ENCODE measurements at regions not wholly inside any gene's neighbourhood (a gene's known extent, or its start where the extent isn't known, plus 50 kb on each side); places are given as distances from the start of the nearest gene placed in this dataset.
"Not testable (repeated sequence)": the region's sequence is repeated elsewhere in the genome, so short reads cannot be mapped to it uniquely, and the experiment has no call there.

DNA sequence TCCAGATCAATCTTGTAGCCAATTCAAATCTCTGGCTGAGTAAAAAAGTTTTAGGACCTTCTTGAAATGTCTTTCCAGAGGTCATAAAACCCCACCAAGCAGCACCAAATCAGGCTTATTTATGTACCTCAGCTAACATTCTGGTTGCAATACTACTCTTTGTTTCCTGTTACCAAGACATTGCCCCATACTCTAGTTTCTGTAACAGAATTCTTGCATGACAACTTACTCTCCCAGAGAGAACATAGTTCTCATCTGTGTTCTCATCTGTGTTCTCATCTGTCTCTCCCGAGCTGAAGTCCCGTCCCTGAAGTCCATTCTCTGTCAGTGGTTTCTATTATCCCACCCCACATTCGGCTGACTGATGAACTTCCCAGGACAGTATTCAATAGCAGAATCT, 1285.1 kb downstream of the XPNPEP1 start:
- DNase-seq, result no peak

DNA sequence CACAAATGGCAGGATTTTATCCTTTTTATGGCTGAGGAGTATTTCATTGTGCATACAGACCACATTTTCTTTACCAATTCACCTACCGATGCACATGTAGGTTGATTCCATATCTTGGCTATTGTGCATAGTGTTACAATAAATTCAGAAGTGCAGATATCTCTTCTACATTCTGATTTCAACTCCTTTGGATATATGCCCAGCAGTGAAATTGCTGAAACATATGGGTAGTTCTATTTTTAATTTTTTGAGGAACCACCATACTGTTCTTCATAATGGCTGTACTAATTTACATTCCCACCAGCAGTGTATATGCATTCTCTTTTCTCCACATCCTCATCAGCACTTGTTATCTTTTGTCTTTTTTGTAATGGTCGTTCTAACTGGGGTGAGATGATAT, 1290.3 kb downstream of the XPNPEP1 start:
- no peak for DNase-seq

DNA sequence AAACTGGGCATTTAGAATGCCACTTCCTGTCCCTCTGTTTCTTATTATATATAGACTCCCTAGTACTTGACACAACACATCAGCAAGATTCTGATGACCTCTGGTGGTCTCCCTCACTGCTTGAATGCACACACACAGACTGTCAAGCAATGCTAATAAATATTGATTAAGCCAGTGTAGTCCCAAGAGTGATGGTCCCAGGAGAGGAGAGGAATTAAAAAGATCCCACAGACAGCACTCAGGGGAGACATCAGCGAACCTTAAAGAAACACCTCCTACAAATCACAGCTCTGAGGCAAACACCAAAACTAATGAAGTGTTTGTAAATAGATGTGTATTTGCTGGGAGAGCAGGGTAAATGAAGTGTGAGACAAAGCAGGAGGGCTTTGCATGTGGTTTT, 1291.2 kb downstream of the XPNPEP1 start:
- DNase-seq, result no peak

DNA sequence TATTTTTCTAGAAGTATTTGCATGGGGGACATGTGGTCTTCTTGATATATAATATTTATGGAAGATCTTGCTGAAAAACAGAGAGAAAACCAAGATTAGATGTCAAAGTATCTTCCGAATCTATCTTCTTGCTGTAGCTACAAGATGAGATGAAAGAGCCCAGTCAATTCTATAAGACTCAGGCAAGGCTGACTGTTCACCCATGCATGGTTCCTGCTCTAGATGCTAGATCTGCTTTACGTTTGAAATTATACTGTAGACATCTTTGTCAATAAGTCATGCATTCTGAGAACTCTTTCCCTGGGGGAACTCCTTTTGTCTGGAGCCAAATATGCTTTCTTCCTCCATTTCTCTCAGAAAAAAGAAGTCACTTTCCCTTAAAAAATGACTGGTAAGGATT, 1292.0 kb downstream of the XPNPEP1 start:
- no peak for DNase-seq

GRCh38 chr10:108629834-108630233, 1293.5 kb downstream of the XPNPEP1 start:
- no peak for DNase-seq

GRCh38 chr10:108624052-108624451, 1299.3 kb downstream of the XPNPEP1 start:
- no peak for DNase-seq

DNA sequence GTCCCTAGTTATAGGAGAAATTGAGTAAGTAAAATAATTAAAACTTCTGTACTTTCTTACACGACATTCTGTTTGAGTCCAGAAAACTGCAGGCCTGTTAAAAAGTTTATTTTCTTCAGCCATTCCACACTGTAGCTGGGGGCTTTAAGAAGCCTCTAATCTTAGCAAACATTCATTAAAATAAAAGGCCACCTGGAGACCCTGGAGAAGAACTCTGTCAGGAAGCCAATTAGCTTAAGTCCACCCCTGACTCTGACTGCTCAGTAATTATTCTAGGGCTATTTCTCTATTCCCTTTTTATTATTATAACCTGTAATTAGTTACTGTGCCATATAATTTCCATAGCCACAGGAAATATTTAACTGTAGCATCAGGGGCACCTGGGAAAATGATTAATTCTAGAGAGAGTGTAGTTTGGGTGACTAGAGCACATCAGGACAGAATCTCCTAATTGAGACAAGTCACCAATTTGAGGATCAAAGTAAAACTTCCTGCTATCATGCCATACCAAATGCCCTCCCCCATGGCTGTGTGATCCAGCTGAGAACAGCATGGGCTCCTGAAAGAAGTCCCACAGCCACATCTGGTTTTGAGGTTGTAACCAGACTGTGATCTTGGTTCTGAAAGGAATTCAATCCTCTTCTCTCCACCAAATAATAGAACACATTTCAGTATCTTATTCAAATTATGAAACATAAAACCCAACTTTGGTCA, 1302.3 kb downstream of the XPNPEP1 start:
- DNase-seq, result peak in 1 of 3 experiments; percentile 42

GRCh38 chr10:108616559-108617285, 1306.6 kb downstream of the XPNPEP1 start:
- no peak for DNase-seq

DNA sequence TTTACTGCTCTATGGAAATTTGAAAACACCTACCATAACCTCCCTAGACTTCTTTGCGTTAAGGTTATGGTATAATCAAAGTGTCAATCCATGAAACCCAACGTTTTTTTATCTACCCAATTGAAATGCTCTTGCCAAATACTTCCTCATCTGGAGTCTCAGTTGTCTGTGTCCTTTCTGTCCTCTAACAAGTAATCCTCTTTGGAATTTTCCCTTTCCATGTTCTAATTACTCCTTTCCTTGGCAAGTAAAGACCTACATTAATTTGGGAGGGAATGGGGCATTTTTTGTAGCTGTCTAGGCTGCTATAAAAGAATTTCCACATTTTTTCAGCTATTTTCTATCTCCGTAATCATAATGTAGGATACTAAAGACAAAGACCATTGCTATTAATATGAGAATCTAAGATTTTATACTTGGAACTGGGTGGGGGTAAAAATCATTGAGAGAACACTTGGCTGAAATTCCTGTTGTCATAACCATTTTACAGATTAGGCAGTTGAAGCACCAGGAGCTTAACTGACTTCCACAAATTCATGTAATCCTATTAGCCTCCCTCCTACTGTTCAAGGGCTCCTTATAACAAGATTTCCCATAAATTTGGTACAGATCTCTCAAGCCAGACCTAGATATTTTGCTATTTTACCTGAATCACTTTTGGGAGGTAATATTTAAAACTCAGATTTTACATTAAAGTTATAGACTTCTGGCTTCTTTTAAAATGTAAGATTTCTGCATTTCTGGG, 1307.6 kb downstream of the XPNPEP1 start:
- no peak for DNase-seq

DNA sequence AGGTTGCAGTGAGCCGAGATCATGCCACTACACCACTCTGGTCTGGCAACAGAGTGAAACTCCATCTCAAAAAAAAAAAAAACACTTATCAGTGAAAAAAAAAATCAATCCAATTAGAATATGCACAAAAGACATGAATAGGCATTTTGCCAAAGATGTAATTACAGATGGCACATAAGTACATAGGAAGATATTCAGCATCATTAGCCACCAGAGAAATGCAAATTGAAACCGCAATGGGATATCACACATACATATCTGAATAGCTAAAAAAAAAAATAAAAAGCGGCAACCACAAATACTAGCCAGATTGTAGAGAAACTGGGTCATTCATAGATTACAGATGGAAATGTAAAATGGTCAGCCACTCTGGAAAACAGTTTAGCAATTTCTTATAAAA, 1310.8 kb downstream of the XPNPEP1 start:
- no peak for DNase-seq

DNA sequence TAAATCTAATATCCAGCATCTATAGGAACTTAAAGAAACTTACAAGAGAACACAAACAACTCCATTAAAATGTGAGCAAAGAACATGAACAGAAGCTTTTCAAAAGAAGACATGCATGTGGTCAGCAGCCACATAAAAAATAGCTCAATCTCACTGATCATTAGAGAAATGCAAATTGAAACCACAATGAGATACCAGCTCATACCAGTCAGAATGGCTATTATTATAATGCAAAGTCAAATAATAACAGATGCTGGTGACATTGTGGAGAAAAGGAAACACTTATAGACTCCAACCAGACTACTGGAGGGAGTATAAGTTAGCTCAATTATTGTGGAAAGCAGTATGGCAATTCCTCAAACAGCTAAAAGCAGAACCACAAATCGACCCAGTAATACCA, 1314.5 kb downstream of the XPNPEP1 start:
- no peak for DNase-seq

DNA sequence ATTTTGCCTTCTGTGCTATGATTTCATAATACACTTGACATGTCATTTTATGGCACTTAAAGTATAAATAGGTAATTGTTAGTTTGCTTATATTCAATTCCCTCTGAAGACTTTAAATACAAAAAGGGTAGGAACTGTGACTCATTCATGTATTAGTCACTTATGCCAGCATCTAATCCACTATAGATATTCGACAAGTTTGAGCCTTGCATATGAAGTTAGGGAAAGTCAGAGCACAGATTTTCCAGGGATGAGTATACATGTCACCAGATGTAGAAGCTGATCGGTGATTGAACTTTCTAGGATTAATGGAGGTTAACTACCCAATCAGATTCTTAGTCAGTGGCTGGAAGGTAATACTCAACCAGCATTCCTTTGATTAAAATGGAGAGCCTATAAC, 1321.5 kb downstream of the XPNPEP1 start:
- no peak for DNase-seq

DNA sequence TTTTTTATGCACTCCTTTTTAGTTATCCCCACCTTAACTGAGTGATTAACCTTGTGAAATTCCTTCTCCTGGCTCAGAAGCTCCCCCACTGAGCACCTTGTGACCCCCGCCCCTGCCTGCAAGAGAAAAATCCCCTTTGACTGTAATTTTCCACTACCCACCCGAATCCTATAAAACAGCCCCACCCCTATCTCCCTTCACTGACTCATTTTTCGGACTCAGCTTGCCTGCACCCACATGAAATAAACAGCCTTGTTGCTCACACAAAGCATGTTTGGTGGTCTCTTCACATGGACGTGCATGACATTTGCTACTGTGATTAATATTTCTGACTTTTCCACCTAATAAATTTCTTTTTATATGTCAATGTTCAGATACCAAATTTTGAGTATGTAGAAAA, 1322.8 kb downstream of the XPNPEP1 start:
- DNase-seq, result not testable (repeated sequence)

DNA sequence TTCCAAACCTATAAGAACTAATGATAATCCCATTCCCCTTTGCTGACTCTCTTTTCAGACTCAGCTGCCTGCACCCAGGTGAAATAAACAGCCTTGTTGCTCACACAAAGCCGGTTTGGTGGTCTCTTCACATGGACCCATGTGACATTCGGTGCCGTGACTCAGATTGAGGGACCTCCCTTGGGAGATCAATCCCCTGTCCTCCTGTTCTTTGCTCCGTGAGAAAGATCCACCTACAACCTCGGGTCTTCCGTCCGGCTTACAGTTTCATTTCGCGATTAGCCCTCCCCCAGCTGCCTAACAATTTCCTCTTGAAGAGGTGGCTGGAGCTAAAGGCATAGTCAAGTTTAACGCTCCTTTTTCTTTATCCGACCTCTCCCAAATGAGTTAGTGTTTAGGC, 1324.0 kb downstream of the XPNPEP1 start:
- not testable (repeated sequence) for DNase-seq

DNA sequence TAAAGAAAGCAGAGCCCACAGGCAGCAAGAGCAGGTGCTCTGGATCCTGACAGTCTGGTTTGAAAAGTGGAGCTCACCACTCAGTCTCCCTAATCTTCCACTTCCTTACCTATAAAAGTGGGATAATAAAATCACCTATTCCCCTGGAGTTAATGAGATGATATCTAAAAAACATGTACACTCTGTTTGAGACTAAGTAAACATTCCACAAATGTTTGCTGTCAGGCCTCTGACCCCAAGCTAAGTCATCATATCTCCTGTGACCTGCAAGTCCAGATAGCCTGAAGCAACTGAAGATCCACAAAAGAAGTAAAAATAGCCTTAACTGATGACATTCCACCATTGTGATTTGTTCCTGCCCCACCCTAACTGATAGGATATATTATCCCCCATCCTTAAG, 1324.5 kb downstream of the XPNPEP1 start:
- no peak for DNase-seq

DNA sequence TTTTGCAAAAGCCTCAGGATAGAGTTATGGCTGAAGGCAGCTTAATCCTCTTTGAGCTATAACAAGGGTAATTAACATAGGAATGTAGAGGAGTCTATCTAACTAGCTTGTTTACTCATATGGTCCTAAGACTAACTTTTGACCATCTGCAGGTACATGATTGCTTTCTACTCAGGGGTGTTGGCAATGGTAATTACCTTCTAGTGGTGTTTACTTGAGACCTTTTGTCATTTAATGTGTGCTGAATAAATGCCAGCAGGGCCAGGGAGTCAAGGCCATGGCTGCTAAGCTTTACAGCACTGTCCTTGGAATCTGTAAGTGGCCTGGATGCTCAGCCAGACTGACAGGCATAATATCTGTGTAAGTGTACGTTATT, 1325.0 kb downstream of the XPNPEP1 start:
- DNase-seq, result no peak

DNA sequence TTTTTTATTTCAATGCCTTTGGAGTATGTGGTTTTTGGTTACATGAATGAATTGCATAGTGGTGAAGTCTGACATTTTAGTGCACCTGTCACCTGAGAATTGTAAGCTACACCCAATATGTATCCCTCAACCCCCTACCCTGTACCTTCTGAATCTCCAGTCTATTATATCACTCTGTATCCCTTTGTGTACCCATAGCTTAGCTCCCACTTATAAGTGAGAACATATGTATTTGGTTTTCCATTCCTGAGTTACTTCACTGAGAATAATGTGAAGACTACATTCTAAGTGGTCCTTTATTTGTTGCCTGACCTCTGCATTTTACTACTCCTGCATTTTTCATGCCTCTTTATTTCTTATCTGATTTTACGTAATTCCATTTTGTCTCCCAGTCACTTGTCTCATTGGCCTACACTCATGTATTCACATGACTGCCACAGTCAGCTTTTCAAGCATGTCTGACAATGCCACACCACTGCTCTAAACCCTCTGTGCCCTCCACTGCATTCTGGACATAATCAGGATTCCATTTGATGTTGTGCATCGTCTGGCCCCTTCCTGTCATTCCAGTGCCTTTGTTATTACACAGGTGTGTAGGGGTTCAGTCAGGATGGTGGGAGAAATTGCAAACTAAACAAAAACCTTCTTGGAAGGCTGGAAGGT, 1325.5 kb downstream of the XPNPEP1 start:
- no peak for DNase-seq

DNA sequence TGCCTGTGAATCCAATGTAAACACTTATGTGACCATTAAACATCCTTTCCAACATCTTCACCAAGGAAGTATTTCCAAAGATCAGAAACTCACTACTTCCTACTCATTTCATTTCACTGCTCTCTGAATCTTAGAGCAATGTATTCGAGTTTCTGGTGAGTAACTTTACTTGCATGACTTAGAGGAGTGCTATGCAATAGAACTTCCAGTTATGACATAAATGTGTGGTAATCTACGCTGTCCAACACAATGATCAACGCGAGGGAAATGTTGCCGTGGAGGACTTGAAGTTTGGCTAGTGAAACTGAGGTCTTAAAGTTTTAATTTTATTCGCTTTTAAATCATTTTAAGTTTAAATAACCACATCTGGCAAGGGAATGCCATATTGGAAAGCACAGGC, 1326.3 kb downstream of the XPNPEP1 start:
- no peak for DNase-seq

DNA sequence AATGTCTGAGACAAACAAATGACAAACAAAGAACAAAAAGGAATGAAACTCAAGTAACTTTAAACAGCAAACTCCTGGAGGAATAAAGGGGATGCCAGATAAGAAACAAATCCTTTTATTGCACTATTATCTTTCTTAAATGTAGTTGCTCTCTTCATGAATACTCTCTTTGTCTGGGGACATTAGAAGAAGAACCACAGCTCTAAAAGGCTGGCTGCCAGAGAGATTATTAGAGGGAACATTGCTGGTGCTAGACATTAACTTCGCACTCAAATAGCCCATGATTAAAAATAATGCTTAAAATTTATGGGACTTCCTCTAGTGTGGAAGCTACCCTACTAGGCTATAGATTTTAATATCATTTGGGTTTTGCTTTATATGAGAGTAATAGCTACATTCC, 1330.4 kb downstream of the XPNPEP1 start:
- no peak for DNase-seq

DNA sequence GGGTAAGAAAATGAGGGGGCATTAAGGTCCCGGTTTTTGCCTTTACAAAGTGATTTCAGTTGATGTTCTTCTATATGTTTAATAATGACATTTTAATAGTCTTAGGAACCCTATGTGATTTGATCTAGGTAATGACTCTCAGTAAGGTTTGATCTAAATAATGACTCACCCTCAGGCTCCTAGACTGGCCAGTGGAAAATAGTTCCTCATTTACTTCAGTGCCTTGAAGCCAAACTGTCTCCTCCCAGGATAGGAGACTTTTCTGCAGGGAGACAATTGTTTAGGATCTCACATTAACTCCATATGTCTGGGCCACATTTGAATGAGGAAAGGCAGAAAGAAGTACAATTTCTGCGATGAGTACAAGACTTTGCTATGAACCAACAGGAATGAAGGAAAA, 1331.9 kb downstream of the XPNPEP1 start:
- DNase-seq, result no peak

DNA sequence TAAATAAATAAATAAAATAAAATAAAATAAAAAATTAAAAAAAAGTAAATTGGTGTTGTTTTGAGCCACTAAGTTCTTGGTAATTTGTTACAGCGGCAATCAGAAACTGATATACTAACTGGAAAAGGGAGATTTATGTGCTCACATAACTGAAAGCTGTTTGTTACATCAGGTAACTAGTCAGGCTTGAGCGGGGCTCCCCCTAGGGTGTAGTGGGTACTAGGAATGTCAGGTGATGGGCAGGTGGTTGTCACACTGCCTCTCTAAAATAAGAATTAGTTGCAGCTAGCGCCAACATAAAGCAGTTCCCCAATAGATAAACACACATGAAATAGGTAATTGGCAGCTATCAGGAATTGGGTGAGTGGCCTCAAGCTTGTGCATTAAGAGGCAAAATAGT, 1336.9 kb downstream of the XPNPEP1 start:
- no peak for DNase-seq

GRCh38 chr10:108583877-108584276, 1339.4 kb downstream of the XPNPEP1 start:
- no peak for DNase-seq

DNA sequence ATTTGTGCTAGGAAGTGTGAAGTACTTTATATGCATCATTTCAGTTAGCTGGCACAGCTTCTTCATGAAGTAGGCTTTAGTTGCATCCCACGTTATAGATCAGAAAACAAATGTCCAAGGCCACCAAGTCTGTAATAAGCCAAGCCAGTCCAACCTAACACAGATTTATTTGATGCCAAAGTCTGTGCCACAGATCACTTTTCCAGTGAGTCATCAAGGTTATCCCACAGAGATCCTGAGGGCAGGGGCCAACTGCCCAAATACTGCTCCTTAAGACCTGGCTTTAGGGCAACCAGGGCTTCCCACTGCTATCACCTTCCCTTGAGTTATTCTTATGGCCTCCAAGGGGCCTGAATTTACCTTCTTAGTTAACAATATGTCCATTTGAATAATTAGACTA, 1340.4 kb downstream of the XPNPEP1 start:
- no peak for DNase-seq

GRCh38 chr10:108582387-108582786, 1340.9 kb downstream of the XPNPEP1 start:
- no peak for DNase-seq

Measured in NCI-H1417 (cell line).